A549 (cell line): ENCODE measurements at regions not wholly inside any gene's neighbourhood (a gene's known extent, or its start where the extent isn't known, plus 50 kb on each side); places are given as distances from the start of the nearest gene placed in this dataset.
"Not testable (repeated sequence)": the region's sequence is repeated elsewhere in the genome, so short reads cannot be mapped to it uniquely, and the experiment has no call there.

Experiments
- ATAC-seq, 2 experiments: fragments of 200-7000 bp in 1 of 2; fragments of >200 bp in 1 of 2; cut with Nextera tagmentation in 1 of 2; cut with Tn5 transposase in 1 of 2; 3 replicates each; pipeline versions ENCODE4 v1.8.0 to v1.9.1; 2018 to 2020; ENCODE audit warnings: mild to moderate bottlenecking in 1 of 2, moderate library complexity in 1 of 2
- CTCF ChIA-PET: fragments of 300-600 bp; sonication (Branson Sonifier 250); formaldehyde crosslinking; extraction: SDS; loops from one replicate; lab custom pipeline; 2021; ENCODE audit warnings: antibody characterized with exemption, inconsistent platforms; lab: Yijun Ruan, JAX
- POLR2A ChIA-PET: fragments of 350-600 bp; formaldehyde crosslinking; extraction: SDS; loops from one replicate; lab custom pipeline; 2021; ENCODE audit warnings: antibody characterized with exemption, inconsistent platforms; lab: Yijun Ruan, JAX
- DNase-seq, 2 experiments: peaks; one replicate each; pipeline versions ENCODE4 v3.0.0 to v3.0.0-alpha.2; 2011 to 2016; ENCODE audit warnings: low read depth in 1 of 2, low spot score in 1 of 2
- FAIRE-seq: peaks from 2 replicates; lab custom pipeline; 2011; peaks lifted over from hg19 to GRCh38; lab: Jason Lieb, UNC
- H3K27ac ChIP-seq, 2 experiments: fragments of >200 bp; sonication (Bioruptor Twin); formaldehyde crosslinking; 3 replicates each; pipeline ENCODE4 v1.5.1; 2016 to 2017
- H3K4me1 ChIP-seq: fragments of >200 bp; sonication (Bioruptor Twin); formaldehyde crosslinking; 3 replicates; pipeline ENCODE4 v1.6.1; 2016
- H3K4me2 ChIP-seq: fragments of >200 bp; sonication (Bioruptor Twin); formaldehyde crosslinking; 3 replicates; pipeline ENCODE4 v1.6.1; 2016
- H3K4me3 ChIP-seq: fragments of >200 bp; sonication (Bioruptor Twin); formaldehyde crosslinking; 3 replicates; pipeline ENCODE4 v1.5.1; 2016
- H3K9me3 ChIP-seq: fragments of >200 bp; sonication (Bioruptor Twin); formaldehyde crosslinking; 3 replicates; pipeline ENCODE4 v1.6.1; 2016
- ATOH8 ChIP-seq: fragments of 250-450 bp; sonication (Bioruptor Pico); IDR thresholded peaks from 2 replicates; pipeline ENCODE4 v1.5.0; 2020; ENCODE audit warnings: low read depth, mild to moderate bottlenecking, moderate library complexity
- BHLHE40 ChIP-seq: IDR thresholded peaks from 2 replicates; pipeline ENCODE4 v1.6.1; 2012; ENCODE audit warnings: low read depth, low read length, inconsistent platforms
- CBX8 ChIP-seq: fragments of 200-600 bp; sonication (generic); IDR thresholded peaks from 2 replicates; pipeline ENCODE4 v1.6.1; 2016
- EHMT2 ChIP-seq: fragments of 200-600 bp; sonication (generic); IDR thresholded peaks from 2 replicates; pipeline ENCODE4 v1.6.1; 2016; ENCODE audit warnings: antibody characterized with exemption, low read depth, mild to moderate bottlenecking, moderate library complexity
- ELK1 ChIP-seq: fragments of 150-350 bp; IDR thresholded peaks from 2 replicates; pipeline ENCODE4 v1.6.1; 2014; ENCODE audit warnings: low read depth, mild to moderate bottlenecking, low read length
- EP300 ChIP-seq, 2 experiments: fragments of >200 bp; sonication (Bioruptor Twin); formaldehyde crosslinking; IDR thresholded peaks; 2 replicates in 1 of 2; 3 replicates in 1 of 2; pipeline ENCODE4 v1.6.1; 2016 to 2017
- ESRRA ChIP-seq: fragments of 150-350 bp; IDR thresholded peaks from 2 replicates; pipeline ENCODE4 v1.6.1; 2014; ENCODE audit warnings: mild to moderate bottlenecking, low read length, borderline replicate concordance
- HDAC2 ChIP-seq: fragments of 200-600 bp; sonication (generic); IDR thresholded peaks from 2 replicates; pipeline ENCODE4 v1.6.1; 2016
- HES2 ChIP-seq: fragments of >200 bp; sonication (Bioruptor Twin); formaldehyde crosslinking; IDR thresholded peaks from 2 replicates; pipeline ENCODE4 v1.6.1; 2016
- HMGXB4 ChIP-seq: fragments of 250-450 bp; sonication (Bioruptor Pico); IDR thresholded peaks from 2 replicates; pipeline ENCODE4 v1.5.0; 2021; ENCODE audit warnings: mild to moderate bottlenecking, moderate library complexity, borderline replicate concordance
- JUN ChIP-seq, 2 experiments: fragments of >200 bp; sonication (Bioruptor Twin); formaldehyde crosslinking; IDR thresholded peaks; 2 replicates in 1 of 2; 3 replicates in 1 of 2; pipeline ENCODE4 v1.6.1; 2016 to 2017
- JUNB ChIP-seq: fragments of >200 bp; sonication (Bioruptor Twin); formaldehyde crosslinking; IDR thresholded peaks from 2 replicates; pipeline ENCODE4 v1.6.1; 2016
- KDM1A ChIP-seq: fragments of 200-600 bp; sonication (generic); IDR thresholded peaks from 2 replicates; pipeline ENCODE4 v1.6.1; 2016; ENCODE audit warnings: low read depth, mild to moderate bottlenecking
- MAZ ChIP-seq: fragments of 150-350 bp; IDR thresholded peaks from 2 replicates; pipeline ENCODE4 v1.6.1; 2014; ENCODE audit warnings: antibody characterized with exemption, low read depth, low read length, borderline replicate concordance
- NPAS2 ChIP-seq: fragments of 250-450 bp; sonication (Bioruptor Pico); IDR thresholded peaks from 2 replicates; pipeline ENCODE4 v1.8.0; 2022; ENCODE audit warnings: mild to moderate bottlenecking, moderate library complexity, borderline replicate concordance
- NR3C1 ChIP-seq: fragments of >200 bp; sonication (Bioruptor Twin); formaldehyde crosslinking; IDR thresholded peaks from 3 replicates; pipeline ENCODE4 v1.6.1; 2017
- PHF8 ChIP-seq: fragments of 200-600 bp; sonication (generic); IDR thresholded peaks from 2 replicates; pipeline ENCODE4 v1.6.1; 2016; ENCODE audit warnings: low read depth, mild to moderate bottlenecking, antibody characterized with exemption, moderate library complexity, borderline replicate concordance
- POLR2A ChIP-seq: IDR thresholded peaks from 2 replicates; pipeline ENCODE4 v1.6.1; 2012; ENCODE audit warnings: mild to moderate bottlenecking, low read length
- RARB ChIP-seq: fragments of 250-450 bp; sonication (Bioruptor Pico); IDR thresholded peaks from 2 replicates; pipeline ENCODE4 v1.8.0; 2021; ENCODE audit warnings: mild to moderate bottlenecking, moderate library complexity
- RCOR1 ChIP-seq: fragments of 150-350 bp; IDR thresholded peaks from 2 replicates; pipeline ENCODE4 v1.6.1; 2014; ENCODE audit warnings: antibody characterized with exemption, low read length, low read depth
- RFX5 ChIP-seq: fragments of 450-650 bp; IDR thresholded peaks from 2 replicates; pipeline ENCODE4 v1.7.1; 2014; ENCODE audit warnings: antibody characterized with exemption, mild to moderate bottlenecking, moderate library complexity
- SMC3 ChIP-seq: fragments of >200 bp; sonication (Bioruptor Twin); formaldehyde crosslinking; IDR thresholded peaks from 3 replicates; pipeline ENCODE4 v1.6.1; 2018; ENCODE audit warnings: inconsistent platforms
- TFCP2L1 ChIP-seq: fragments of 250-450 bp; sonication (Bioruptor Pico); IDR thresholded peaks from 2 replicates; pipeline ENCODE4 v1.5.0; 2021; ENCODE audit warnings: mild to moderate bottlenecking
- WGBS: methylation state at CpG from one replicate; pipeline ENCODE4 v1.1.6; 2017; ENCODE audit errors: missing lambda C conversion rate; 5-methylcytosine and 5-hydroxymethylcytosine counted together

DNA sequence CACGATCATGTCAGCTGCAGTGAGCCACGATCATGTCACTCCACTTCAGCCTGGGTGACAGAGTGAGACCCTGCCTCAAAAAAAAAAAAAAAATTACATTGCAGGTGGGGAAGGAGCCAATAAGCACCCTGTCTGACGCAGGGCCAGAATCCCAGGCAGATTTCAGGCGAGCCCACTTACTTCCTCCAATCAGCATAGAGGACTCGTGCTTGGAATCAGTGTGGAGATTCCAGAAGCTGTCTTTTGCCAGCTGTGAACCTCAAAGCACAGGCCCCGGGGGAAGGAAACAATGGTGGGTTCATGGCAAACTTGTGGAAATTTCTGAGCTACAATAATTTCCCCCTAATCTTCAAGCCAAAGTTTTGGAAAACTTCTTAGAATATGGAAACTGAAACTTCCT is 178.2 kb upstream of the ZNF644 start:
- TF ChIP-seq JUN (IDR thresholded peaks at IDR 0.05) (no peak), HMGXB4 (CRISPR knock-in tag) (no peak), NPAS2 (CRISPR knock-in tag) (no peak), BHLHE40 (no peak), EHMT2 (no peak), CBX8 (no peak)
- H3K27ac ChIP-seq: no peak overlapping the region
- FAIRE-seq (no peak), ATAC-seq (no peak), DNase-seq (no peak)
- H3K4me3 ChIP-seq: no peak overlapping the region
- ChIA-PET POLR2A (no interaction called here), CTCF (no interaction called here)
- 23% methylated on average over 6 of the region's 6 CpGs for WGBS
- H3K4me1 ChIP-seq: no peaks in the 10 kb centered on the region
- H3K4me2 ChIP-seq: no peak overlapping the region
- no peaks in the 10 kb centered on the region for H3K9me3 ChIP-seq

GRCh38 chr1:91190996-91191395 is 169.2 kb upstream of the ZNF644 start:
- TF ChIP-seq PHF8 (no peak), JUN (IDR thresholded peaks at IDR 0.05) (no peak), NR3C1 (no peak)
- Histone ChIP-seq H3K9me3 (no peaks in the 10 kb centered on the region), H3K4me3 (no peak overlapping the region), H3K4me1 (no peaks in the 10 kb centered on the region), H3K4me2 (no peak overlapping the region), H3K27ac (no peak overlapping the region)
- WGBS: 8% methylated on average over 4 of the region's 4 CpGs
- POLR2A ChIA-PET: no interaction called here
- FAIRE-seq: no peak
- no peak for DNase-seq
- CTCF ChIA-PET: interaction anchor here (1.2 kb wide), 1 partner anchor 25 kb away, joined by 3 read pairs; no protein-coding TSS in a partner anchor
- no peak for ATAC-seq

- TF ChIP-seq TFCP2L1: no peak
- no peak for TF ChIP-seq POLR2A
- no peak for TF ChIP-seq RCOR1
- TF ChIP-seq NR3C1: no peak
- TF ChIP-seq EP300 (IDR thresholded peaks at IDR 0.05): no peak
- no peak for TF ChIP-seq HMGXB4 (CRISPR knock-in tag)
- no peak for TF ChIP-seq ESRRA
- ChIA-PET CTCF (interaction anchor here (0.7 kb wide), 1 partner anchor 23 kb away, joined by 3 read pairs; no protein-coding TSS in a partner anchor), POLR2A (no interaction called here)
- no peak overlapping the region for H3K4me2 ChIP-seq
- H3K9me3 ChIP-seq: no peaks in the 10 kb centered on the region
- DNase-seq (no peak), ATAC-seq (no peak), FAIRE-seq (no peak)
- H3K4me1 ChIP-seq: no peaks in the 10 kb centered on the region
- H3K4me3 ChIP-seq: no peak overlapping the region
- 15% methylated on average over 4 of the region's 4 CpGs for WGBS
- no peak overlapping the region for H3K27ac ChIP-seq
Observed at GRCh38 chr1:91189096-91189495, 167.3 kb upstream of the ZNF644 start.

- CTCF ChIA-PET: interaction anchor here (3.1 kb wide), 1 partner anchor 16 kb away, joined by 10 read pairs; no protein-coding TSS in a partner anchor
- H3K4me2 ChIP-seq, ATAC-seq, FAIRE-seq, H3K9me3 ChIP-seq, H3K4me3 ChIP-seq, POLR2A ChIA-PET, H3K4me1 ChIP-seq, DNase-seq, H3K27ac ChIP-seq: not testable (repeated sequence)
Observed at GRCh38 chr1:91182807-91183206, 161.0 kb upstream of the ZNF644 start.

- CTCF ChIA-PET: interaction anchor here (3.8 kb wide), 1 partner anchor 11 kb away, joined by 29 read pairs; no protein-coding TSS in a partner anchor
- Histone ChIP-seq H3K4me3 (no peak overlapping the region), H3K9me3 (no peaks in the 10 kb centered on the region), H3K27ac (no peak overlapping the region), H3K4me2 (no peak overlapping the region), H3K4me1 (no peaks in the 10 kb centered on the region)
- FAIRE-seq (no peak), ATAC-seq (no peak), DNase-seq (no peak)
- POLR2A ChIA-PET: no interaction called here
- WGBS: 8% methylated on average over 1 of the region's 1 CpG
- TF ChIP-seq ELK1: no peak
- TF ChIP-seq RARB (CRISPR knock-in tag): no peak
- TF ChIP-seq ATOH8 (CRISPR knock-in tag): no peak
- no peak for TF ChIP-seq RFX5
- TF ChIP-seq MAZ: no peak
- TF ChIP-seq HDAC2: no peak
- TF ChIP-seq JUNB: no peak
- TF ChIP-seq JUN (IDR thresholded peaks at IDR 0.05): no peak
- no peak for TF ChIP-seq EP300 (IDR thresholded peaks at IDR 0.05)
- no peak for TF ChIP-seq SMC3
- TF ChIP-seq ESRRA: no peak
- TF ChIP-seq HES2: no peak
- TF ChIP-seq KDM1A: no peak
Observed at GRCh38 chr1:91176250-91176649, 154.4 kb upstream of the ZNF644 start.
